HG02885 (cell line): ENCODE measurements at regions not wholly inside any gene's neighbourhood (a gene's known extent, or its start where the extent isn't known, plus 50 kb on each side); places are given as distances from the start of the nearest gene placed in this dataset.
"Not testable (repeated sequence)": the region's sequence is repeated elsewhere in the genome, so short reads cannot be mapped to it uniquely, and the experiment has no call there.

Experiments
- ATAC-seq: cut with Tn5 transposase; IDR thresholded peaks from one replicate; pipeline ENCODE4 v1.9.1; 2021; ENCODE audit warnings: mild to moderate bottlenecking; ENCODE audit not compliant: unreplicated experiment, poor library complexity

DNA sequence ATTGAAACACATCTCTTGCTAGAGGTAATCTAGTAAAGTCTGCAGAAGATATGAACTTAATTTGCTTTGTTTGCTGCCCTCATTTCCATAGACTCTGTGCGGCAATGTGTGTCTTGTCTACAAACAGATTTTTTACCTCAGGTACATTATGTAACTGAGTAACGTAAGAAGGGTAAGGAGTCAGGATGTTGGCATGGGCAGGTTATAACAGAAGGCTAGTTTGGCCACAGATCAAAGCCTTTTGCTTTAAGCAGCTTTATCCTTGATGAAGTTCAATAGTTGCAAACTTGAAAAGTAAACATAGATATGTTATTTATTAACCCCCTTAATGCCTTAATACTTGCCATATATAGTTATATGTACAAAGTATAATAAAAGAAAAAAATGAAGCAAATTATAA lies 391.6 kb upstream of the FKBP1C start:
- ATAC-seq = no peak

DNA sequence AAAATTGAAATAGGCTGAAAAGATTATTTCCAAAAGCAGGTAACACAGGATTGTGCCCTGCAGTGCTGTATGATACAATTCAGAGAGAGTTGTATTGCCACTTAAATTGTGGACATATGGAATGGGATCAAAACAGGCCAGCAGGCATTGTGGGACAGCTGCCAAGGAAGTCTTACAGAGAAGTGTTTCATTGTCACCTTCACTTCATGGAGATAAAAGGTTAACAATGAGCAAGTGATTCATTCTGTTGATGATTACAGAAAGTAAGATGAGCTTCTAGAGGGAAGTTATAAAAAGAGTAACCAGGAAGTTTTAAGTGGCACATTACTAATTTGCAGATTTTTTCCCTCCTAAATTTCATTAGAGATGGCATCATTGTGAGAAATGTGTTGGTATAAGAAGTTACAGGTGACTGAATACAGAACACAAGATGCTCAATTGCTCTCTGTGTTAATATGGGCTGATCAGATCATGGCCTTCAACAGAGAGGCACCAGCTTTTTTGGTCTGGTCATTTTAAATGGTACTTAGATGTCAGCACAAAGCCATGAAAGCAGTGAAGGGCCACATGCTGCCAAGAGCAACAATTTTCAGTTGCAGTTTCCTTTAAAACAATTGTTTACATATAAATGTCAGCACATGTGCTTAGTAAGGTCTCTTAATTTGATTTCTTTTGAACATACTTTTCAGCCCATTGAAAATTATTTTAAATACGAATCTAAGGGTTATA lies 402.5 kb upstream of the FKBP1C start:
- ATAC-seq = no peak

DNA sequence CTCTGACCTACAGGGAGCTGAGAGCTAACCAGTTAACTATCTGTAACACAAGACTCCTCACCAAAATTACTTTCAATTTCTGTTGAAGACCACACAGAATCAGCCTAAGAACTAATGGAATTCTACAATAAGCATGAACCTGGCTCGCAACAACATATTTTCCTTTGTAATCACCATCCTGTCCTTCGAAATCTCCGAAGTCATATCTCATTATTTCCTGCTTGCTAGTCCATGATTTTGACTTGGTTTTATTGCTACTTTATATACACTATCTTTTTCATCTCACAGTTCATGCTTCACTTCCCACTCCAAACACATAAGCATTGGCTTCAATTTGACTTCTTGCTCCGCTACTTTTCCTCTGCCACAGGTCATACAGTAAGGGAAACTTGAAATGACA lies 405.8 kb upstream of the FKBP1C start:
- ATAC-seq = no peak

DNA sequence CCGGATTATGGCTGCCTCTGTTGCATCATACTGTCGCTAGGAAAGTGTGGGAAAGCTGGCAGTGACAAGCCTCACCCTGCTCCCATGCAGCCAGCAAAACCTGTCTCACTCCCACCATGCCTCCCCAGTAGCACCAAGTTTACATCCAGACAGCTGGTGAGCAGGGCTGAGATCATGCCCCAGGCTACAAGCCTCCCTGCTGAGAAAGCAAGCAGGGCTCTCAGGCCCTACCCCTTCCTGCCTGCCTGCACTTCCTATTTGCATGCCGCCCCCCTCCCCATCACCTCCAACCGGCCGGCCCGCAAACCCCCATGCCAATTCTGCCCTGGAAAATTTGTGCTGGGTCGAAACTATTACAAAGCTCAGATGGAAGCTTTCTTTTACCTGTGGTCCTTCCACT lies 408.2 kb upstream of the FKBP1C start:
- no peak for ATAC-seq

DNA sequence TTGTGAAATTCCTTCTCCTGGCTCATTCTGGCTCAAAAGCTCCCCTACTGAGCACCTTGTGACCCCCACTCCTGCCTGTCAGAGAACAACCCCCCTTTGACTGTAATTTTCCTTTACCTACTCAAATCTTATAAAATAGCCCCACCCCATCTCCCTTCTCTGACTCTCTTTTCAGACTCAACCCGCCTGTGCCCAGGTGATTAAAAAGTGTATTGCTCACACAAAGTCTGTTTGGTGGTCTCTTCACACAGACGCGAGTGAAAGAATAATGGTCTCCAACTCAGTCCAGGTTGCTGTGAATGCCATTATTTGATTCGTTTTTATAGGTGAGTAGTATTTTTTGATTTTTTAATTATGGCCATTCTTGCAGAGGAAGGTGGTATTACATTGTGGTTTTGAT lies 414.1 kb upstream of the FKBP1C start:
- ATAC-seq = no peak

DNA sequence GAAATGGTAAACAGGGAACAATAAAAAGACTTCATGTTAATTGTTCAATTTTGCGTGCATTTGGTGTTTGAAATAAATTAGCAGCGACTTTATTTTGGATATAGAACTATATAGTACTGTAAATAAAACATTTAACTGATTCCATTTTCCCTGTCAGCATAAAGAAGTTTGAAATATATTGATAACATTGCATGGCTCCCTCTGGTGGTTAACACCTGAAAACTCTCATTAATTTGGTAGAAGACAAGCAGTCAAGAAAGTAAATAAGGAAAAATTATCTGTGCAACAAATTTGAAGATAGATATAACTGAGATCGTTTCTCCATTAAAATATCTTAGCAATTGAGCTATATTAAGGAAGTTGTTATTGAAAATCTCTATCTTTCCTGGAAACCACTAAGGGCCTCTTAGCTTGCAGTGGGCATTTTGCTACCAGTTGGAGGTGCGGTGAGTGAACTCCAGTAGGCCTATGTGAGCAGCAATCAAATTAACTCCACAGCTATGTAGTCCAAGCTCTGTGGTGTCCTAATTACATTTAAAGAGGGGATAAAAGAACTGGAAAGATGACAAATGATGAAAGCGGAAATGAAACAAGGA lies 435.7 kb upstream of the FKBP1C start:
- peak; percentile 72 for ATAC-seq

DNA sequence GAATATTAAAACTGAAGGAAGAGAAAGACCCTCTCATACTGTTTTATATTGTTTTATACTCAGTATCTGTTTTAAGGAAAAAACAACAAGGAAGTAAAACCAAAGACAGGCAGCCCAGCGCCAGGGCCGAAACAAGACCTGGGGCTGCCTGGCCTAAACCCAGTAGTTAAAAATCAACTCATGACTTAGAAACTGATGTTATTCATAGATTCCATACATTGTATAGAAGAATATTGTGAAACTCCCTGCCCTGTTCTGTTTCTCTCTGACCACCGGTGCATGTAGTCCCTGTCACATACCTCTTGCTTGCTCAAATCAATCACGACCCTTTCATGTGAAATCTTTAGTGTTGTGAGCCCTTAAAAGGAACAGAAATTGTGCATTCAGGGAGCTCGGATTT lies 445.1 kb upstream of the FKBP1C start:
- ATAC-seq = not testable (repeated sequence)

DNA sequence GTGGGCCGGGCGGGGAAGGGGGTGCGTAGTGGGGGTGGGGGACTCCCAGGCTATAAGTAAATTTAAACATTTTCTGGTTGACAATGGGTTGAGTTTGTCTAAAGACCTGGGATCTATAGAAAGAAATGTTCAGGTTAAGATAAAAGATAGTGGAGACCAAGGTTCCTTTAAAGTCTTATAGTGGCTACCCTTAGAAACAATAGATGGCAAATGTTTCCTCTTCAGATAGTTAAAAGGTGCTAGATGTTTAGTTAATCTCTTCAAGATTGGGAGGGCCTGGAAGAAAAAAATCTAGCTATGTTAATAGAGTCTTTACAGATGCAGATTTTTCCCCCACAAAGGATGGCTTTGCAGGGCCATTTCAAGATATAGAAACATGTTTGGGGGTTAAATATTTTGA lies 446.4 kb upstream of the FKBP1C start:
- no peak for ATAC-seq

DNA sequence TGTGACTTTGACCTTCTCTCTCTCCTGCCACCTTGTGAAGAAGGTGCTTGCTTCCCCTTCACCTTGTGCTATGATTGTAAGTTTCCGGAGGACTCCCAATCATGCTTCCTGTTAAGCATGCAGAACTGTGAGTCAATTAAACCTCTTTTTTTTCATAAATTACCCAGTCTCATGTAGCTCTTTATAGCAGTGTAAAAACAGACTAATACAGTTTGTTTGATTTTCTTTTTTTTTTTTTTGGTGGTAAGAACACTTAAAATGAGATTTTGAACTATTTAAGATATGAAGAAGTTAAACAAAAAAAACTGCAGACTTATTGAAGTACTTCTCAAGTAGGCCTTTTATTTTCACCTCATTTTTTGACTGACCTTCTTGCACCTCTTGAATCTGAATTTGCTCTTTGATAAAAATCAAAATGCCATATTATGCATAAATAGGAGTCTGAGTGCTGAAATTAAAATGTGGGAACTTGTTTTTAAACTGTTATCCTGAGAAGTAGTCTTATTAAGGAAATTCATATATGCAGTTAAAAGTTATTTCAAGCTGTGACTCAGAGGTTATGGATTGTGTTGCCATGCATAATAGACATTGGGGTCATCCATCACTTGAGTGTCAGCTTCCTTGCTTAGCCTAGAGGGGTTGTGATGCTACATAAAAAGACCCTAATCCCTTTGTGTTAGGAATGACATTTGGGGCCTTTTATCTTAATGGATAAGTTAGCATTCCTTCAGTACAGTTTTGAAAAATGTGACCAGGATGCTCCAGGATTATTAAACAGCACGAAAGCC lies 447.9 kb upstream of the FKBP1C start:
- no peak for ATAC-seq

DNA sequence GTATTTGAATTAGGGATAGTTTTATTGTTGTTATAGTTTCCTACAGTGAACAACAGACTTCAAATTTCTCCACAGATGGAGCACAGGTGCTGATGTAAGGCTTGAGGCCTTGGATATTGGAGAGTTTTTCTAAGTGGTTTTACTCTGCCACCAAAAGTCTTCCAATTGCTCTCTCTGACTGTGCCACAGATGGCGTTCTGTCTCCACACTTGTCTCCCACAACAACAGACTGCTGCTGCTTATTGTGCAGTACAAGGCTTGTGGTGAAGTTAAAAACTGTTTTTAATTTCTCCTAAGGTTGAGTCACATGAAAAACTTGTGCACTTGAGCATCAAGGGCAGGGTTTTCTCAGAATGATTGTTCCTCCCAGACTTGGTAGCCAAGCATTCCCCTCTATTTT lies 460.9 kb upstream of the KHDRBS2 start:
- no peak for ATAC-seq

DNA sequence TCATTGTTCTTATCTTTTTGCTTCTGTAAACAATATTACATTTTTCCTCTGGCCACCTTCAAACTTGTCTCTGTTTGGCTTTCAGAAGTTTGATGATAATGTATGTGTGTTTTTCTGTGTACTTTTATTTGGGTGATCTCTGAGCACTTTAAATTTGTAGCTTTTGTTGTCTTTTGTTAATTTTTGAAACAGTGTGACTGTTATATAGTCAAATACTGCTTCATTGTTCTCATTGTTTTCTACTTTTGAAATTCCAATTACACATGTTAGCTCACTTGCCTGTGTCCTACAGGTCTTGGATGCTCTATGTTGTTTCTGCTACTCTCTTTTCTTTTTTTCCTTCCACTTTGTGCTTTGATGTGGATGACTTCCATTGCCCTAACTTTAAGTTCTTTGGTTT lies 460.1 kb upstream of the KHDRBS2 start:
- no peak for ATAC-seq

DNA sequence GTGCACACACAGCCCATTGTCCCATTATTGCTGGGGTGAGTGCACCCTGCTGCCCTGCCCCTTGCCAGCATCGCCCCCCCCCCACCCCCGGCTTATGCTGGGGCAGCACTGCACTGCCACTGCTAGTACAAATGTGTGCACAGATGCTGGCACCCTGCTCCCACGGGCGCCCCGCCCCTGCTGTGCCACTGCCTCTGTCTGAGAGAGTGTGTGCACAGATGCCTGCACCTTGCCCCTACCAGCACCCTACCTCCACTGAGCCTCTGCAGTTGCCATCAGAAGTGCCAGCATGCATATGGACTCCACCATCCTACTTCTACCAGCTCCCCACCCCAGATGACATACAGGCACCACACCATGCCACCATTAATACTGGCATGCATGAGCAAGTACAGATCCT lies 454.6 kb upstream of the KHDRBS2 start:
- no peak for ATAC-seq

DNA sequence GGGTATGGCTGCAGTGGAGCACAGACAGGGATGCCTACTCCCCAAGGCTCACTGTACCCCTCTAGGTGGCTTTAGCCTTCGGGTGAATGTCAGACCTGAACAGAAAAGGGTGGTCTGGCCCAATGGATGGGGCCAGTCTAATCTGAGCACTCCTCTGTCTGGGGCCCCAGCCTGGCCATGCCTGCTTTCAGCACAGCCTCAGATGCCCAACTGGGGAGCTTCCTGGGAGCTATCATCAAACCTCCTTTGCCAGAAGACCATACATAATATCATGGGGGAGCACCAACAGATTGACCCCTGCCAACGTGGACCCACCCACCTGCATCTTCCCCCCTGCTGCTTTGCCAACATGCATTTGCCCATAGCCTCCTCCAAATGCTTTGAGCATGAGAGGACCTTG lies 454.1 kb upstream of the KHDRBS2 start:
- ATAC-seq = no peak

DNA sequence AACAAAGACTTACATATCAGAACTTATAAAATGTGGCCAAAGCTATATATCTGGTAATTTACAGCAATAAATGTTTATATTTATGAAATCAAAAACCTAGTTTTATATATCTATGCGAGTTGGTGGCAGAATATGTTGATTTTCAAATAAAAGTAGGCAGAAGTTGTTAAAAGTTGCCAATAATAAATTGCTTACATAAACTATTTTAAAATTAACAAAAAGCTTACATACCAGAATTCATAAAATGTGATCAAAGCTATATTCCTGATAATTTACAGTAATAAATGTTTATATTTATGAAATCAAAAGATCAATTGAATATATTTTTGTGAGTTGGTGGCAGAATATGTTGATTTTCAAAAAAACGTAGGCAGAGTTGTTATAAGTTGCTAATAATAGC lies 451.8 kb upstream of the KHDRBS2 start:
- no peak for ATAC-seq

DNA sequence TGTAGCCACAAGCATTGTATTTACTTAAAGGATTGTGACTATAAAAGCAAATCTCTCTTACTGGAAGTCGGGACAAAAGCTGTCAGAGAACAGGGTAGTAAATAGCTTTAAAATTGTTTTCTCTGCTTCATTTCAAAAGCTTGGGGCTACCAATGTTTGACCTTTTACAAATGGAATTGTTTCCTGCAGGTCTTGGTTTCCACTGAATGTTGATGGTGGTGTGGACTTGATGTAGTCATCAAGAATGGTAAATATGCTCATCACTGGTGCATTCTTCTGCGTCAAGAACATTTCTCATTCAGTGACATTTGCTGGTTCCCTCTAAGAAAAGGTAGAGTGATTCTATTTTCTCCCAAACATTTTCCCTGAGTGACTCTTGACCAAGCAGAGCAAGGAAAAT lies 435.4 kb upstream of the KHDRBS2 start:
- no peak for ATAC-seq

DNA sequence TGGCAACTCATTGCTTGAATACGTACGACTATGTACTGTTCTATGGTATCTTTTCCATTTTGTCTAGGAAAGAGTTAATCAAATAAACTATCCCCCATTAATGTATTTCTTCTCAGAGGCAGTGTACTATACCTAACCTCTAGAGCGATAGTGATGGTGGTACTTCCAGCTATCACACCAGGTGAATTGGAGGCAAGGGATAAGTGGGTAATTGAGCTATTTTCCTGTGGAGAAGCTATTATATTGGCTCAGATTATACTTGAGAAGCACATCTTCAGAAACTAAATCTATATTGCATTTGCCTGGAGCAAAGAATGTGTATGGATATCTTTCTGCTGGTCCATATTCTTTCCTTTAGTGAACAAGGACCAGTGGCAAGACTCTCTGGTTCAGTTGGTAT lies 430.7 kb upstream of the KHDRBS2 start:
- ATAC-seq = no peak

DNA sequence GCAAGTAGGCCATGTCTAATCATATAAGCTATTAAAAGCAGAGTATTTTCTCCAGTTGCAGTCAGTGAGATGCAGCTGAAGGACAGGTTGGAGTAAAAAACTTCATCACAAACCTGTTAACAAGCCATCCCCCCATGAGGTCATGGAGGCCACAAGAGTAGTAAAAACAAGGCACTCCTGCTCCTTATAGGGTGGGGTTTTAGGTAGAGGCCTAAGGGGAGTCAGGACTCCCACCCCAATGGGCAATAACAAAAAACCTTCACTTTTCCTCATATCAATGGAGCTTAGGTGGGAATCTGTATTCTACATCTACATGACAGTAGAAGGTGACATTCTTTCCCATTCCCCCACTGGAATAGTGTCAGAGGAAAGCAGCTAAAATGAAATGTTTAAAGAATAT lies 428.1 kb upstream of the KHDRBS2 start:
- no peak for ATAC-seq

DNA sequence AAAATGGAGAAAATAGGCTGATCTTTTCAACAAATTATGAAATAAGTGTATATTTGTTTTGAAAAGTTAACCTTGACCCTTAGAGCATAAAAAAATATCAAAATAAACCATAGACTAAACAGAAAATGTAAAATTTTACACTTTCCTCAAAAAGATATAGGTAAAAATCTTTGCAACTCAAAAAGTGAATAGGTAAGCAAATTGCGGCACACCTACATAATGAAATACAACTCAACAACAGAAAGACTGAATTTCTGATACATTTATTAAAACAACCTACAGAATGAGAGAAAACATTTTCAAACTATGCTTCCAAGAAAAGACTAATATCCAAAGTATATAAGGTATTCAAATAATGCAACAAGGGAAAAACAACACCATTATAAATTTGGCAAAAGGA lies 425.7 kb upstream of the KHDRBS2 start:
- ATAC-seq = no peak

DNA sequence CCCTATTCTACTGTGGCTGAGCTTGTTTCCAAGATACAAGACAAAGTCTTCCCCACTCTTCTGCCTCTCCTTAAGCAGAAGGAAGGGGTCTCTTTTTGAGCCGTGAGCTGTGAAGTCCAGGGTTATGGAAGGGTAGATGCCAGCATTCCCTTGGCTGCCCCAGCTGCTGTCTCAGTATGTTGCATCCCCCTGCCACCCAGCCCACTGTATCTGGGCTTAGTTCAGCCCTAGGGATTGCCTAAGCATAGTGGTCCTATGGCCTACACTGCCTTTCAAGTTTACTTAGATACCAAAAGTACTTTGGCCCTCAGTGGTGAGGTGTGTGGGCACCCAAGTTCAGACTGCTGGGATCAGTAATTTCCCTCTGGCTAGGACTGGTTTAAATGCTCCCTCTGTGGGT lies 421.9 kb upstream of the KHDRBS2 start:
- ATAC-seq = no peak

DNA sequence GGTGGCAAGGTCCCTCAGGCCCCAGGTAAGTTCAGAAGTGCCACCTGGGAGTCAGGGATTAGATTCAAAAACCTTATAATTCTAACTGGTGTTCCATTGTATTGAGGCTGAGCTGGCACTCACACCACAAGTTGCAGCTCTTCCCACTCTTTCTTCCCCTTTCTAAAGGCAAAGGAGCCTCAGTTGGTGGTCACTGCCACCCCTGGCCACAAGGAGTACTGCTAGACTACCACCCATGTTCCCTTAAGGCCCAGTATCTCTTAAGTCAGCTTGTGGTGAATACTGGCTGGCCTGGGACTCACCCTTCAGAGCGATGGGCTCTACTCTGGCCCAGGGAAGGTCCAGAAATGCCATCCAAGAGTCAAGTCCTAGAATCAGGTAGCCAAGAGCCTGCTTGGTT lies 421.1 kb upstream of the KHDRBS2 start:
- ATAC-seq = no peak

DNA sequence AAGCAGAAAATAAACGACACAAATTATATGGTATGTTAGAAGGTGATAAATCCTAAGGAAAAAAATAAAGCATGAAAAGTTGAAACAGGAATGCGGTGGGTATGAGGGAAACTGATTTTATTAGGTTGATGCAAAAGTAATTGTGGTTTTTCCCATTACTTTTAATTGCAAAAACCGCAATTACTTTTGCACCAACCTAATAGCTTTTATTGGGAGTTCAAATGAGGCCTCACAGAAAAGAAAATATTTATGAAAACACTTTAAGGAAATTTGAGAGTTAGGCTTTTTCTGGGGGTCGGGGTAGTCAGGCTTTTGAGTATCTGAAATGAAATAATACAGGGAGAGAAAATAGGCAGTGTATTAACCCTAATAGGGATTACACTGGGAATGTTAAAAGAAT lies 397.0 kb upstream of the KHDRBS2 start:
- ATAC-seq = no peak

DNA sequence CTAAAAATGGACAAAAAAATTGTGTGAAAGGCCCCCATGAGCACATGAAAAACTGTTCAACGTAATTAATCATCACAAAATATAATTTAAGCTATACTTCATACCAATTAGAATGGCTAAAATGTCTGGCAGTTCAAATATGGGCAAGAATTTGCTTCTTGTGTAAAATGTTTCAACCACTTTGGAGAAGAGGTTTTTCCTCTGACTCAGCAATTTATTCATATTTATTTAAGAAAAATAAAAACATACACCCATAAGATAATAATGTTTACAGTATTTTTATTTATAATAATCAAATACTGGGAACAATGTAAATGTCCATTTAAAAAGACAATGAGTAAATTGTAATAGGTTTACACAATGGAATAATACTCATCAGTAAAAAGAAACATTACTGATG lies 395.1 kb upstream of the KHDRBS2 start:
- no peak for ATAC-seq
